Activated CD4-positive, alpha-beta T cell treated with anti-CD3 and anti-CD28 coated beads, Interleukin-2, Interleukin-6, amounts not matched to agents 100 ng/mL and 50 ng/mL, durations not matched to agents 16 hours and 8 hours (primary cell): ENCODE measurements at regions not wholly inside any gene's neighbourhood (a gene's known extent, or its start where the extent isn't known, plus 50 kb on each side); places are given as distances from the start of the nearest gene placed in this dataset.
"Not testable (repeated sequence)": the region's sequence is repeated elsewhere in the genome, so short reads cannot be mapped to it uniquely, and the experiment has no call there.

Experiments used
- DNase-seq: peaks from one replicate; pipeline ENCODE4 v3.0.0-alpha.2; 2020

GRCh38 chr1:201730611-201731010 lies 98.3 kb upstream of the IPO9 start:
- DNase-seq, result no peak

DNA sequence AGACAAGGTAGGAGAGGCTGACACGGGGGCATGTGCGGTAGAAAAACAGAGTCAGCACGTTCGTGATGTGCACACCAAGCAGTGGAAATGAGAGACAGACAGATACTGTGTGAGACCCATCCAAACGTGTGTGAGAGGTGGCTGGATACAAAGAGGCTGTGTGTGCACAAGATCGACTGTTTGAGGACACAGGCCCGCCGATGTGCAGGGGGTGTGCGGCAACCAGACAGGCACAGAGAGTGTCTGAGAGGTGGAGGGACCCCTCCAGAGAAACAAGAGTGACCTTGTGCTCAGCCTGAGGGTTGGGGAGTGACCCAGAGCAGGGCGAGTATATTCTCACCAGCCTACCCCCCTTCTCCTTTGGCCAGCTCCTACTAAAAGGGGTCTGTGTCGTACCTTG lies 97.8 kb upstream of the IPO9 start:
- DNase-seq, result no peak

DNA sequence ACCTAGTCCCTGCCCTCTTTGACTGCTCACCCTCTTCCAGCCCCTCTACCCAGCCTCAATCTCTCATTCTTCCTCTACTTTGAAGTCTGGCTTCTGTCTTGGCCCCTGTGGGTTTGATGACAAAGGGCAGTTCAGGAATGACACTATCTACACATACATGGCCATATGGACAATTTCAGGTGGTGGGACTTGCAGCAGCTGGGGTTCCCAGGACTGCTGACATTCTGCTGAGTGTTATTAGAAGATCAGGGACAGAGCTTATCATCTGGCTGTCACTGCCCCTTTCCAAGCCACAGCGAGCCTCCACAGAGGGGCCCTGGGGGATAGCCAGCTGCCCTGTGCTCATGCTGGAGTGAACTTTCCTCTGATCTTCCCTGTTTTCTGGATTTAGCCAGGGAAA lies 97.4 kb upstream of the IPO9 start:
- no peak for DNase-seq

DNA sequence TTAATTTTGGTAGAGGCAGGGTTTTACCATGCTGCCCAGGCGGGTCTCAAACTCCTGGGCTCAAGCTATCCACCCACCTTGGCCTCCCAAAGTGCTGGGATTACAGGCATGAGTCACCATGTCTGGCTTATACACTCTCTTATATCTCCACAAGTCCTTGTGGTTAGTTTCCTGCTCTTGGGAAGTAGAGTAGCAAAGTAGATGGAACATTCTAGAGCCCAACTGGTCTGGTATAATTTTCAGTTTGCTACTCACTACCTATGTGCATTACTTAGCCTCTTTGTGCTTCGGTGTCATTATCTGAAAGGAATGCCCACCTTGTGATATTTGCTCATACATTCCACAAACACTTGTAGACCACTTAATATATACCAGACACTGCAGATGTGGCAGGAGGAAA lies 96.6 kb upstream of the IPO9 start:
- no peak for DNase-seq

GRCh38 chr1:201734221-201734620 lies 94.7 kb upstream of the IPO9 start:
- DNase-seq, result not testable (repeated sequence)

- DNase-seq, result no peak
Observed at GRCh38 chr1:201734786-201735185, 94.2 kb upstream of the IPO9 start.

DNA sequence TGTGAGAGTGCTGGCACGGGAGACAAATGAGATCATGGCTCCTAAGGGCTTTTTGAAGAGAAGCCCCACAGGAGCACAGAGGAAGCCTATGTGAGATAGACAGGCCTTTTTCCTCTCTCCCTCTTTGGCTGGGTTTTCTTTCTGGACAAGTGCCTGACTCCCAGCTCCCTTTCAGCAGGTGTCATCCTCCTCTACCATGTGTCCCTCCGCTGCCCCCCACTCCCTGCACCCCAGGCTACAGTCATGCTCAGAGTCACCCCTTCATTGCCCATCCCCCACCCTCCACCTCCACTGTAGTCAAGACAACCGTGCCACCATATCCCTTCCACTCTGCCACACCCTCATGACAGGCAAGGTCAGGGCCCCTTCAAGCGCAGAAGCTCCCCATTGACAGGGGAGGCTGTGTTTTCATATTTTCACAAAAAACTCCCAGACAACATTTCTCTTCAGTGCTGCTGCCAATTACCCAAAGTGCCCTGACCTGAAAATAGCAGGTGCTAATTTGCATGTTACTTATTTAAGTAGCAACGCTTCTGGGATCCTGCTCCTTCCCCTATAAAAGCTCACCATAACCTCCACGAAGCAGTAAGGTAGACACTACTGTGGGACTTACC lies 92.1 kb upstream of the IPO9 start:
- no peak for DNase-seq

- DNase-seq, result no peak
Observed at GRCh38 chr1:201737352-201738060, 91.5 kb upstream of the IPO9 start.

DNA sequence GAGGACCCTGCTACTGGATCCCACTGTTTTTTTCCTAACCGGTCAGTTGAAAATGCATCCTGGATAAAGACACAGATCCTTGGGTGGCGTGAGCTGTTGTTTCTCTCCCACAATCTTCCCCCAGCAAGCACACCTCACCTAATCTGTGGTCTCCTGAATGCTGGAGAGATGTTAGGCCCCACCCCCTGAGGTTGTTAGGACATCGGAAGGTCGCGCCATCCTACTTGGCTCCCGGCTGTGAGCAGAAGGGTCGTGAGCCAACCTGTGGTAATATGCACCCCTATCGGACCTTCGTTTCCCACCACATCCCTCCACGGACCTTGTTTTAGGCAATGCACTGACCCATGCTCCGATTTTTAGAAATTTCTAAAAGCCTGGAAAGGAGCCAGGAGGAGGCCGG lies 89.9 kb upstream of the IPO9 start:
- DNase-seq, result no peak

DNA sequence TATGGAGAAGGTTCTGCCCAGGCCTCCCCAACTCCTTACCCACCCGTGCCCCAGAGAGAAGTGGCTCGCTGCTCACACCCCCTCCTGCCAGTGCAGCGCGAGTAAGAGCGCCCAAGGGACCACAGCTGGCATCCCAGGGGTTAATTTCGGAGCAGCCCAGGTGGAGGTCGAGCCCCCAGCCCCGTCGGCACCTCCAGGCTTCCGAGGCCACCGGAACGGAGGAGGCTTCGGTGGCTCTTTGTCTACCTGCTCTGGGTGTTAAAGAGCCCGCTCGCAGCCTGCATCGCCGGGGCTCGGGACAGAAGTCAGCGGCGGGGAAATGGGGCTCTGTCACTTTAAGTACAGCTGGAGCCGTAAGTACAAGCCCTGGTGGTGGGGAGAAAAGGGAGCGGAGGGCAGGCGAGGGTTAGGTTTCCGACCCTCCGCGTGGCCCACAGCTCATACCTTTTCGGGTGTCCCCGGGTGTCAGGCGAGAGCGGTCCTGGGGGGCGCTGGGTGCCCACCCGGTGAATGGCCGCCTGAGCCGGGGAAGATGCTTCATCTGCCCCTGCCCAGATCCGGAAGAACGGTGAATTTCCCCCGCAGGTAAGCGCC lies 89.4 kb upstream of the IPO9 start:
- peak; percentile 19 for DNase-seq

DNA sequence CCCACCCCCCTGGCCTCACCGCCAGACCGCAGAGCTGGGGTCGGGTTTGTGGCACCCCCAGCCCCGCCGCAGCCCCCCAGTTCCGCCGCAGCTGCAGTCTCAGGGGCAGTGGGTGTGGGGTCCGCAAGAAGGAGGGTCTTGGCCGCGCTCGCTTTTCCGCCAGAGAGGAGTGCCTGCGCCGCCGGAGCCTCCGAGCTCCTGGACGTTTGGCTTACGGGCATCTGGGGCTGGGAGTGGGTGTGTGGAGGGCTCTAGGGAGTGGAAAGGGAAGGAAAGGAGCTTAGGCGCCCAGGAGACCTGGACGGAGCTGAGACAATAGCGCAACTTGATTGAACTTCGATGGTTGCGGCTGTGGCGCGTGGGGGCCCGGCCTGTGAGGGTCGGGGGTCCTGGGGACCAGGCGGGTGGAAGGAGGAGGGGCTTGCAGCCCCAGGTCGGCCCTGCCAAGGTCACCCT lies 88.8 kb upstream of the IPO9 start:
- DNase-seq, result no peak

DNA sequence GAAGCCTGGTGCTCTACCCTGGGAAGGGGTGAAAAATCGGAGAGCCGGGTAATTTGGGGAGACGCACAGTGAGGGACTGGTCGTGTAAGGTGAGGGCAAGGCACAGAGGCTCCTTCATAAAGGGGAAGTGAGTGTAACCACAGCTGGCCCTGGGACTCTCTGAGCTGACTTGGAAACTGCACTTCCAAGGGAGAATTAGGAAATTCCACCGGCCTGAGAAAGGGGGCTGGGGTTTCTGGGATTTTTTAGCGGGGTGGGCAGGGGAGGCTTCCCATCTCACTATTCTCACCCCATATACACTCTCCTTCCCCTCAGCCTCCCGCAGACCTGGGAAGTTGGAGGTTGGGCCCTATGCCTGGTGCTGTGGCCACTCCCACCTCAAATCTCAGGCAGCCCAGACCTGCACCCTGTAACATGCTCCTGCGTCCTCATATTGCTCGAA lies 88.3 kb upstream of the IPO9 start:
- no peak for DNase-seq

DNA sequence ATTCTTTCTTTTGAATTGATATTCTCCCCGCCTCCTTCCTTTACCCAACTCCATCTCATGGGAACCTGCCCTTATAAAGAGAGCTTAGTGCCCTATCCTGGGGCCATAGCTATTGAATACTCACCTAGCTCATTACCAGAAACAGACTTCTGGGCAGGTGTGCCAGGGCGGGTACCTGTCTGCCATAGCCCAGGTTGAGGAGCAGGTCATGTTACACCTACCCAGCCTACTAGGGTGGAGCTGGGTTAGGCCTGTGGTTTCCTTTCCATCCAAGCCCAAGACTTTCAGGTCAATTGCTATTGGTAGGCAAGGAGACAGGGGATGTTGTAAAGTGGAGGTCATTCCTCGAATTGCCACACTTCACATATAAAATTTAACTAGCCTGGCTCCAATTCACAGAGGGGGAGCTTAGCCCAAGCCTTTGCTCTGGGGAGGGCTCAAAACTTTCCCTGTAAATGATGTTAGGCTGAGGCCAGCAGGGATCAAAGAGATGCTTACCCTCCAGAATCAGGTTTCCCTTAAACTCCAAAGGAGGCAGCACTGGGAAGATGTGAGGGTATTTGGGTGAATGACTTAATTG lies 87.1 kb upstream of the IPO9 start:
- no peak for DNase-seq

DNA sequence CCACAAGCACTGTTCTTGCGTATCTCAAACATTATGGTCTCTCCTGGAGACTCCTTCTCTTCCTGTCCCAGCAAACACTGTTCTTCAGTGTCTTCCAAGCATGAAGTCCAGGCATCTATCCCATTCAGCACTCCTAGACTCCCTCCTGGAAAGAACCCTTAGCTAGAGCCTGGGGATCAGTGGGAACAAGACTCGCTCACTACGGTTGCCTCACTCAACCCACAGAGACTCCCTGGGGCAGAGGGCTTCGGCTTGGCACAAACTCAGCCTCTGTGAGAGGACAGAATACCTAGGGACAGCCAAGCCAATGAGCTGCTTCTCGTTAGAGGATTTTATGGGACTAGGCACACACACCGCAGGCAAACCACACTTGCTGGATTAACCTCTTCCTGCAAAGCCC lies 86.5 kb upstream of the IPO9 start:
- no peak for DNase-seq

DNA sequence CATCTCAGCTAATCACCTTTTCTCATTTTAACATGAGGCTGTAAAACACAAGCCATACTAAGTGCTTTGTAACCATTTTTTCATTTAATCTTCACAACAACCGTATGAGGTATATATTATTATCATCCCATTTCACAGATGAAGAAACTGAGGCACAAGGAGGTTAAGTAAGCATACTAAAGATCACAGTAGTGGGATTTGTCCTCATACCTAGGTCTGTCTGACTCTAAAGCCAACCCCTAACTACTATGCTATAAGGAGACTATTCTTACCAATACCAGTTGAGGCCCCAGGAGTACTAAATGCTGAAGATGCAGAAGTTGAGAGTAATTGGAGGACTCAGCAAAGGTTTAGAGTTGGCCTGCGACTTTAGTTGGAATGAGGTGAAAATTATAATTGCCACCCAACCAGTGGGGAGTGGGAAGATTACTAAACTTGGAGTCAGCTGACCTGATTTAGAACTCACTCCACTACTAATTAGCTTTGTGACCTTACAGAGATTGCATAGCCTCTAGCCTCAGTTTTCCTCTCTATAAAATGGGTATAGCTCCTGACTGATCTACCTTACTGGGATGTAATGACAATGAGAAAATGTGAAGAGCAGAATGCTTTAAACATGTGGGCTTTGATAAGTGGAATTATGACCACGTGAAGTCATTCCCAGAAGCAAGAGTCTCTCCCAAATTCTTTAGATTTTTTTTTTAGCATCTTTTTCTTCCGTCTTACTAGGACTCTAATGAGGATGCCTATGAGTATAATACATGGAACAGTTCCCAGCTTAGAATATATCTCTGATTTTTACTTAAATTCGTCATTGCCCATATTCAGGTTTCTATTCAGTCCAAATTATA lies 85.8 kb upstream of the IPO9 start:
- DNase-seq, result no peak

GRCh38 chr1:201745023-201745422 lies 83.9 kb upstream of the IPO9 start:
- no peak for DNase-seq

DNA sequence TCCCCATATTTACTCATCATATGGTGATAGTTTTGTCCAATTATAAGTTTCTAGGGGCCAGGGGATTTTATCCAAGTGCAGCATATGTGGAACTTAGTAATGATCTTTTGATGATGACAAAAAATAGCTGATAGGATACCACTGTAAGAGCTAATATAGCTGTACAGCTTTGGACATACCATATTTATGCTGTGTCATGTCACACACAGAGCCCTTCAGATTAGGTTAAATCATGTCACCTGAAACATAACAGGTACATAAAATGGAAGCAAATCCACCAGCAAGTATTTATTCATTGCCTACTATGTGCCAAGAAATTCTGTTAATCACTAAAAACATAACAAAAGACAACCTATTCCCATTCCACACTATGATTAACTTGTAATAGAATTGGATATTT lies 82.8 kb upstream of the IPO9 start:
- DNase-seq, result no peak

DNA sequence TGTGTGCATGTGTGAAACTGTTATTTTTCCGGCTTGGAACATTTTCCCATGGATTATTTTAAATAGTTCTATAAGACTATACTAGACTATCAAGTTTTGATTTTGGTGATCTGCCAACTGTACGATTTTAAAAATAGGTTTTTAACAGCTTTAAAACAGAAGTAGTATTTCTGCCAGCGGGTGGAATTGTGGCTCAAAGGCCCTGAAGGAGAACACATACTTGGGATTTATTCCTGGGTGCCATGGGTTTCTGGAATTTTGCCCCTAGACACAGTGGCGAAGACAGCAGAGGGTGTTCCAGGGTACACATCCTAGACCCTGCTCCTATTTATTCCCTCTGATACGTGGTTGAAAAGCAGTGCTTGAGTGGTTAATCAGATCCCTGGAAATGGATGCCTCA lies 81.7 kb upstream of the IPO9 start:
- no peak for DNase-seq

DNA sequence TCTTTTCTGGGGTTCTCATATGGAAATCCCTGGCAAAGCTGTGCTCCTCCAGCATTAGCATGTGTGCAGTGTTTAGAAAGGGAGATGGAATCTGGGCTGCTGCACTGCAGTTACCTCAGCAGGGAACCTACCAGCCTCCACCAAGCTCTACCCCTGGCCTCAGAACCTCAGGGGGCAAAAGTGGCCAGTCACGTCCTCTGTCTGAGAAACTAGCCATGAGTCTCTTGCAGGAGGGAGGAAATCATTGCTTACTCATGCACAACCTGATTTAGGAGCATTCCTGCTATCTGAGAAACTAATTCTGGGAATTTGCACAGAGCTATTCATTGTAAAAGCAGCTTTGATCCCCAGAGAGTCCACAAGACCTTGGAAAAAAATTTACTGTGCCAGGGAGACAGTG lies 80.6 kb upstream of the IPO9 start:
- DNase-seq, result no peak

DNA sequence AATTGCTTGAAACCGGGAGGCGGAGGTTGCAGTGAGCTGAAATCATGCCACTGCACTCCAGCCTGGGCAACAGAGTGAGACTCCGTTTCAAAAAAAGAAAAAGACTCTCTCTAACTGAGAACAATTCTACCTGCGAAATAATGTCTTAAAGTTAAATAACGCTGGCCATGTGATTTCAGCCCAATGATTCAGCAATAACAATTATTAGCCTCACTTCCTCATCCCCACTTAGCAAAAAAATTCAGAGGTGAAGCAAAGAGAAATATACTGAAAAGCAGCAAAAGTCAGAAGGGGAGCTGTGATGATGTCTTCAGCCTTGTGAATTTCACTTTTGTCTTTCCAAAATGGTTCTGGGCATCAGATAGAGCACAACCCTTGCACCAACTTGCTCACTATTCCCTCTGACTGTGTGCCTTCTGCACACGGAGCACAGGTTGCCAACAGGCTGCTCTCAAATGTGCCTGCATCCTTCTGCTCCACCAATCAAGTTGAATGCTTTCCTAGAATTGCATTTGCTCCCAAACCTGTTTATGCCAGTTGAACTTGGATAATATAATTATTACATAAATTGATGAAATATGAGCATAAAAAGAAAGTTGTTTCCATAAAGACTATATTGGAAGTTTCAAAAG lies 79.8 kb upstream of the IPO9 start:
- DNase-seq, result no peak

- no peak for DNase-seq
Observed at GRCh38 chr1:201750120-201750519, 78.8 kb upstream of the IPO9 start.

DNA sequence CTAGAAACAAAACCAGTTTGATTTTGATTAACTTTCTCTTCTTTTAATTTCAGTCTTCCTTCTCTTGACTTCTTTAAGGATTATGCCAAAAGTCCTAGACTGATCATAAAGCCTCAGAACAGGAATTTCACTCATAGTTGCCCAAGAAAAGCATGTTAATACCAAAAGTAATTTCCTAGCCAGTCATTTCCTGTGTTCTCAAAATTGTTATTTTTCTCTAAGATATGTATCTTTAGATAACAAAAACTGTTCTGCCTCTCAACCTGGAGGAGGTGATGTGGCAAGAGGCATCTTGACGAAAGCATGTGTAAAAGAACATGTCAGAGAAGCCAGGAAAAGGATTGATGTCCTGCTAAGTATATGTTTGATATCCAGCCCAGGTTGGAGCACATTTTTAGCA lies 78.0 kb upstream of the IPO9 start:
- DNase-seq, result peak; percentile 26

DNA sequence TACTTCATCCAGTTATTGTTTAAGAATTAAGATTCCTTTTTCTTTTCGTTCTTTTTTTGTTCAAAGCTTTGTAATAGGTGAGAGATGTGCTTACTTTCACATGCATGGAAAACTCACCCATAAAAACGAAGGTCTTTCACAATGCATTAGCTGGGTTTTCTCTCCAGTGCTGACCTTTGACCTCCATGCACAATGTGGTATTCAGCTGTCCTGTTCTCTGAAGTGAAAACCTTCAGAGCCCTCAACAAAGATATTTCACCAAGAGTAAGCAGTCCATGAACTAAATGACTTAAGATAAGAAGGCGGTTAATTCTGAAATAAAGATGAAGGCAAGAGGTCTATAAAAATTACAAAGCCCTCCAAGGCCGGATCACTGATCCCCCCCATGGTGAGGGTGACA lies 77.1 kb upstream of the IPO9 start:
- no peak for DNase-seq
